ENCODE measurements at regions not wholly inside any gene's neighbourhood (a gene's known extent, or its start where the extent isn't known, plus 50 kb on each side); places are given as distances from the start of the nearest gene placed in this dataset.

GRCh38 chr2:239504643-239505235 lies 103.9 kb upstream of the HDAC4 start:
- H3F3A ChIP-seq (ENCODE audit: insufficient read depth, low read length) = no peaks in the 10 kb centered on the region
- no peaks in the 10 kb centered on the region for H3K27me3 ChIP-seq (ENCODE audit: insufficient read depth, low read length)
- TF ChIP-seq CTCF (IDR thresholded peaks at IDR 0.05; ENCODE audit: low read length) (no peak), EZH2 (IDR thresholded peaks at IDR 0.05; ENCODE audit: borderline replicate concordance, low read length) (no peak)
- no peak overlapping the region for H3K4me3 ChIP-seq (ENCODE audit: low read depth, low read length, poor library complexity, severe bottlenecking)
- H3K9ac ChIP-seq (ENCODE audit: low read length) = no peak overlapping the region
- H3K9me2 ChIP-seq (ENCODE audit: low read depth, low read length) = no peaks in the 10 kb centered on the region
- no peaks in the 10 kb centered on the region for H3K9me3 ChIP-seq (ENCODE audit: low read length)
- H3K36me3 ChIP-seq (ENCODE audit: insufficient read depth, low read length) = no peaks in the 10 kb centered on the region
- H3K27ac ChIP-seq (ENCODE audit: low read depth, low read length, poor library complexity, severe bottlenecking) = no peak overlapping the region
- H3K4me2 ChIP-seq (ENCODE audit: low read length) = no peak overlapping the region
- H2AFZ ChIP-seq (ENCODE audit: low read length) = no peak overlapping the region
- H3K4me1 ChIP-seq (ENCODE audit: insufficient read depth, low read length, severe bottlenecking) = no peaks in the 10 kb centered on the region
- no peaks in the 10 kb centered on the region for H3K79me2 ChIP-seq (ENCODE audit: insufficient read depth, low read length)
- H4K20me1 ChIP-seq (ENCODE audit: insufficient read depth, low read length) = no peaks in the 10 kb centered on the region

GRCh38 chr2:239502430-239503186 lies 101.8 kb upstream of the HDAC4 start:
- Histone ChIP-seq H3K79me2 (ENCODE audit: insufficient read depth, low read length) (no peaks in the 10 kb centered on the region), H3F3A (ENCODE audit: insufficient read depth, low read length) (no peaks in the 10 kb centered on the region), H3K4me3 (ENCODE audit: low read depth, low read length, poor library complexity, severe bottlenecking) (no peak overlapping the region), H3K9me2 (ENCODE audit: low read depth, low read length) (no peaks in the 10 kb centered on the region), H3K27ac (ENCODE audit: low read depth, low read length, poor library complexity, severe bottlenecking) (no peak overlapping the region), H3K4me1 (ENCODE audit: insufficient read depth, low read length, severe bottlenecking) (no peaks in the 10 kb centered on the region), H3K4me2 (ENCODE audit: low read length) (no peak overlapping the region), H3K9me3 (ENCODE audit: low read length) (no peaks in the 10 kb centered on the region), H2AFZ (ENCODE audit: low read length) (no peak overlapping the region), H3K36me3 (ENCODE audit: insufficient read depth, low read length) (no peaks in the 10 kb centered on the region), H4K20me1 (ENCODE audit: insufficient read depth, low read length) (no peaks in the 10 kb centered on the region), H3K9ac (ENCODE audit: low read length) (no peak overlapping the region), H3K27me3 (ENCODE audit: insufficient read depth, low read length) (no peaks in the 10 kb centered on the region; the same call in 1 of the 2 replicates)
- no peak for TF ChIP-seq EZH2 (IDR thresholded peaks at IDR 0.05; ENCODE audit: borderline replicate concordance, low read length)
- no peak for TF ChIP-seq CTCF (IDR thresholded peaks at IDR 0.05; ENCODE audit: low read length)

- no peak for TF ChIP-seq CTCF (IDR thresholded peaks at IDR 0.05; ENCODE audit: low read length)
- no peak for TF ChIP-seq EZH2 (IDR thresholded peaks at IDR 0.05; ENCODE audit: borderline replicate concordance, low read length)
- no peak overlapping the region for H3K4me2 ChIP-seq (ENCODE audit: low read length)
- no peaks in the 10 kb centered on the region for H4K20me1 ChIP-seq (ENCODE audit: insufficient read depth, low read length)
- H3K27ac ChIP-seq (ENCODE audit: low read depth, low read length, poor library complexity, severe bottlenecking) = no peak overlapping the region
- H3K36me3 ChIP-seq (ENCODE audit: insufficient read depth, low read length) = no peaks in the 10 kb centered on the region
- H3K27me3 ChIP-seq (ENCODE audit: insufficient read depth, low read length) = no peaks in the 10 kb centered on the region; the same call in 1 of the 2 replicates
- no peak overlapping the region for H3K9ac ChIP-seq (ENCODE audit: low read length)
- H3K9me3 ChIP-seq (ENCODE audit: low read length) = no peaks in the 10 kb centered on the region
- H3K4me3 ChIP-seq (ENCODE audit: low read depth, low read length, poor library complexity, severe bottlenecking) = no peak overlapping the region
- no peaks in the 10 kb centered on the region for H3K9me2 ChIP-seq (ENCODE audit: low read depth, low read length)
- no peaks in the 10 kb centered on the region for H3K79me2 ChIP-seq (ENCODE audit: insufficient read depth, low read length)
- H2AFZ ChIP-seq (ENCODE audit: low read length) = no peak overlapping the region
- no peaks in the 10 kb centered on the region for H3K4me1 ChIP-seq (ENCODE audit: insufficient read depth, low read length, severe bottlenecking)
- H3F3A ChIP-seq (ENCODE audit: insufficient read depth, low read length) = no peaks in the 10 kb centered on the region
Measured at GRCh38 chr2:239500574-239501550, 100.0 kb upstream of the HDAC4 start.

All from OCI-LY1 (cell line).